ENCODE measurements at regions not wholly inside any gene's neighbourhood (a gene's known extent, or its start where the extent isn't known, plus 50 kb on each side); places are given as distances from the start of the nearest gene placed in this dataset.

DNA sequence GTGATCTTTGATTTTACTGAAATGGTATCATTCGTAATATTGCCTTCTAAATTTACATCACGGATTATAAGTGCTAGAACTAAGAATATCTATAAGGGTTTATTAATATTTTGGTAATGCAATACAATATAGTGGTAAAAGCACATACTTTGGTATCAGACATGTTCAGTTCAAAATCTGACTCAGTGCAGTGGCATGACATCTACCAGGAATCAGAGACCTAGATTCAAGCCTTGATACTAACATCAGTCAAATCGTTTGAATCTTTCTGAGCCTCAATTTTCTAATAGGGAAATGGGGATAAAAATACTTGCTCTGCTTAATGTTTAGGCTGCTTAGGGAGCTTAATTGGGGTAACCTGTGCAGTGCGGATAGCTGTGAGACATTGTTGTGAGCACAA, 488.0 kb downstream of the BCKDHB start:
- Histone ChIP-seq H4K20me1 (ENCODE audit: control insufficient read depth, insufficient read depth) (no peaks in the 10 kb centered on the region), H3K4me1 (ENCODE audit: control insufficient read depth, insufficient read depth, low read length) (no peaks in the 10 kb centered on the region), H3K9me3 (replicated peaks; ENCODE audit: control insufficient read depth, insufficient read depth, low read length) (no peaks in the 10 kb centered on the region), H3K27ac (ENCODE audit: control insufficient read depth, insufficient read depth) (no peak overlapping the region), H3K36me3 (ENCODE audit: control insufficient read depth in 2 of 2, insufficient read depth in 2 of 2, low read length in 1 of 2) (no peaks in the 10 kb centered on the region), H3K4me3 (no peak overlapping the region), H3K79me2 (ENCODE audit: control insufficient read depth, insufficient read depth, low read length) (no peaks in the 10 kb centered on the region), H3K9ac (ENCODE audit: control insufficient read depth, insufficient read depth, low read length) (no peak overlapping the region), H2AFZ (ENCODE audit: control insufficient read depth, low read depth, low read length) (no peak overlapping the region), H3K27me3 (replicated peaks in 1 of 2; ENCODE audit: control insufficient read depth in 2 of 2, insufficient read depth in 2 of 2, low read length in 1 of 2) (no peaks in the 10 kb centered on the region), H3K4me2 (ENCODE audit: control insufficient read depth, insufficient read depth) (no peak overlapping the region)
- RAD21 ChIA-PET (ENCODE audit: unreplicated experiment), result no interaction called here
- in situ Hi-C loops (cut with MboI) (no loop called here), intact Hi-C loops (cut with micrococcal nuclease; ENCODE audit: unreplicated experiment) (no loop called here)
- WGBS (ENCODE audit: insufficient coverage, insufficient replicate concordance, low lambda C conversion rate, missing lambda C conversion rate), result 24% methylated on average over 4 of the region's 4 CpGs
- CTCF ChIA-PET, result no interaction called here
- TF ChIP-seq MEF2A (IDR thresholded peaks at IDR 0.05; ENCODE audit: insufficient read depth, low read depth, low read length) (no peak), HDAC6 (IDR thresholded peaks at IDR 0.05; ENCODE audit: unreplicated experiment) (no peak), TBL1XR1 (IDR thresholded peaks at IDR 0.05; ENCODE audit: low read depth, low read length) (no peak), PAX8 (IDR thresholded peaks at IDR 0.05) (no peak), RCOR1 (conservative IDR thresholded peaks at IDR 0.05; ENCODE audit: low read depth, low read length) (no peak), HDAC2 (IDR thresholded peaks at IDR 0.05) (no peak), NRF1 (conservative IDR thresholded peaks at IDR 0.05; ENCODE audit: low read depth, low read length) (no peak), GABPA (IDR thresholded peaks at IDR 0.05; ENCODE audit: low read depth) (no peak), POLR2A (IDR thresholded peaks at IDR 0.05; ENCODE audit: low read depth, low read length) (no peak), SMAD5 (IDR thresholded peaks at IDR 0.05; ENCODE audit: low read depth) (no peak), POLR2AphosphoS5 (IDR thresholded peaks at IDR 0.05; ENCODE audit: low read length) (no peak), STAT1 (conservative IDR thresholded peaks at IDR 0.05) (no peak)
- TF ChIP-seq, protein P1, sequence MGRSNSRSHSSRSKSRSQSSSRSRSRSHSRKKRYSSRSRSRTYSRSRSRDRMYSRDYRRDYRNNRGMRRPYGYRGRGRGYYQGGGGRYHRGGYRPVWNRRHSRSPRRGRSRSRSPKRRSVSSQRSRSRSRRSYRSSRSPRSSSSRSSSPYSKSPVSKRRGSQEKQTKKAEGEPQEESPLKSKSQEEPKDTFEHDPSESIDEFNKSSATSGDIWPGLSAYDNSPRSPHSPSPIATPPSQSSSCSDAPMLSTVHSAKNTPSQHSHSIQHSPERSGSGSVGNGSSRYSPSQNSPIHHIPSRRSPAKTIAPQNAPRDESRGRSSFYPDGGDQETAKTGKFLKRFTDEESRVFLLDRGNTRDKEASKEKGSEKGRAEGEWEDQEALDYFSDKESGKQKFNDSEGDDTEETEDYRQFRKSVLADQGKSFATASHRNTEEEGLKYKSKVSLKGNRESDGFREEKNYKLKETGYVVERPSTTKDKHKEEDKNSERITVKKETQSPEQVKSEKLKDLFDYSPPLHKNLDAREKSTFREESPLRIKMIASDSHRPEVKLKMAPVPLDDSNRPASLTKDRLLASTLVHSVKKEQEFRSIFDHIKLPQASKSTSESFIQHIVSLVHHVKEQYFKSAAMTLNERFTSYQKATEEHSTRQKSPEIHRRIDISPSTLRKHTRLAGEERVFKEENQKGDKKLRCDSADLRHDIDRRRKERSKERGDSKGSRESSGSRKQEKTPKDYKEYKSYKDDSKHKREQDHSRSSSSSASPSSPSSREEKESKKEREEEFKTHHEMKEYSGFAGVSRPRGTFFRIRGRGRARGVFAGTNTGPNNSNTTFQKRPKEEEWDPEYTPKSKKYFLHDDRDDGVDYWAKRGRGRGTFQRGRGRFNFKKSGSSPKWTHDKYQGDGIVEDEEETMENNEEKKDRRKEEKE (IDR thresholded peaks at IDR 0.05), result no peak
- TF ChIP-seq, protein P2, sequence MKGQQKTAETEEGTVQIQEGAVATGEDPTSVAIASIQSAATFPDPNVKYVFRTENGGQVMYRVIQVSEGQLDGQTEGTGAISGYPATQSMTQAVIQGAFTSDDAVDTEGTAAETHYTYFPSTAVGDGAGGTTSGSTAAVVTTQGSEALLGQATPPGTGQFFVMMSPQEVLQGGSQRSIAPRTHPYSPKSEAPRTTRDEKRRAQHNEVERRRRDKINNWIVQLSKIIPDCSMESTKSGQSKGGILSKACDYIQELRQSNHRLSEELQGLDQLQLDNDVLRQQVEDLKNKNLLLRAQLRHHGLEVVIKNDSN (IDR thresholded peaks at IDR 0.05; ENCODE audit: borderline replicate concordance, extremely low read length, insufficient read depth, low read depth, low read length), result no peak
- TF ChIP-seq, protein P3, sequence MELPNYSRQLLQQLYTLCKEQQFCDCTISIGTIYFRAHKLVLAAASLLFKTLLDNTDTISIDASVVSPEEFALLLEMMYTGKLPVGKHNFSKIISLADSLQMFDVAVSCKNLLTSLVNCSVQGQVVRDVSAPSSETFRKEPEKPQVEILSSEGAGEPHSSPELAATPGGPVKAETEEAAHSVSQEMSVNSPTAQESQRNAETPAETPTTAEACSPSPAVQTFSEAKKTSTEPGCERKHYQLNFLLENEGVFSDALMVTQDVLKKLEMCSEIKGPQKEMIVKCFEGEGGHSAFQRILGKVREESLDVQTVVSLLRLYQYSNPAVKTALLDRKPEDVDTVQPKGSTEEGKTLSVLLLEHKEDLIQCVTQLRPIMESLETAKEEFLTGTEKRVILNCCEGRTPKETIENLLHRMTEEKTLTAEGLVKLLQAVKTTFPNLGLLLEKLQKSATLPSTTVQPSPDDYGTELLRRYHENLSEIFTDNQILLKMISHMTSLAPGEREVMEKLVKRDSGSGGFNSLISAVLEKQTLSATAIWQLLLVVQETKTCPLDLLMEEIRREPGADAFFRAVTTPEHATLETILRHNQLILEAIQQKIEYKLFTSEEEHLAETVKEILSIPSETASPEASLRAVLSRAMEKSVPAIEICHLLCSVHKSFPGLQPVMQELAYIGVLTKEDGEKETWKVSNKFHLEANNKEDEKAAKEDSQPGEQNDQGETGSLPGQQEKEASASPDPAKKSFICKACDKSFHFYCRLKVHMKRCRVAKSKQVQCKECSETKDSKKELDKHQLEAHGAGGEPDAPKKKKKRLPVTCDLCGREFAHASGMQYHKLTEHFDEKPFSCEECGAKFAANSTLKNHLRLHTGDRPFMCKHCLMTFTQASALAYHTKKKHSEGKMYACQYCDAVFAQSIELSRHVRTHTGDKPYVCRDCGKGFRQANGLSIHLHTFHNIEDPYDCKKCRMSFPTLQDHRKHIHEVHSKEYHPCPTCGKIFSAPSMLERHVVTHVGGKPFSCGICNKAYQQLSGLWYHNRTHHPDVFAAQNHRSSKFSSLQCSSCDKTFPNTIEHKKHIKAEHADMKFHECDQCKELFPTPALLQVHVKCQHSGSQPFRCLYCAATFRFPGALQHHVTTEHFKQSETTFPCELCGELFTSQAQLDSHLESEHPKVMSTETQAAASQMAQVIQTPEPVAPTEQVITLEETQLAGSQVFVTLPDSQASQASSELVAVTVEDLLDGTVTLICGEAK (IDR thresholded peaks at IDR 0.05; ENCODE audit: borderline replicate concordance), result no peak
- ATAC-seq (no peak), DNase-seq (ENCODE audit: low read depth, low spot score) (no peak), FAIRE-seq (no peak)
- SMC1A ChIA-PET (ENCODE audit: uncharacterized antibody, unreplicated experiment), result no interaction called here
- no TSS peak for BruUV-seq (replicated peaks)
- POLR2A ChIA-PET, result no interaction called here
